GM19035 (cell line): ENCODE measurements at regions not wholly inside any gene's neighbourhood (a gene's known extent, or its start where the extent isn't known, plus 50 kb on each side); places are given as distances from the start of the nearest gene placed in this dataset.
"Not testable (repeated sequence)": the region's sequence is repeated elsewhere in the genome, so short reads cannot be mapped to it uniquely, and the experiment has no call there.

Source experiments
- ATAC-seq: cut with Tn5 transposase; IDR thresholded peaks from one replicate; pipeline ENCODE4 v1.9.1; 2021; ENCODE audit not compliant: unreplicated experiment

DNA sequence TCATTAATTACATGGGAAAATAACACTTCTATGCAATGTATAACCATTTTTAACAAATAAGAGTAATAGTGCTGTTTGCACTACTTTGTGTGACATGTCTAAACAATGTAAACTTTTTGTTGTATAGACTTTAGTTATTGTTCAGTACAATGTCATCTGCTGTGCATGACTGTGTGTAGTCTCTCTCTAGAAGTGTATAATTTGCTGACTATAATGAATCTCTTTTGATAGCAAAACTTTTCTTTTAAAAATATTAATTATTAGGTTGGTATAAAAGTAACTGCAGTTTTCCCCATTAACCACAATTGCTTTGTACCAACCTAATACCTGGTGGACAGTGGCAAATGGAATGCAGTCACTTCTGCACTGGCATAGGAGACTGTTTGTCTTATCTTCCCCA lies 124.2 kb upstream of the SGK1 start:
- ATAC-seq, result no peak

- no peak for ATAC-seq
These were observed 120.9 kb upstream of the SGK1 start for GRCh38 chr6:134438837-134439236.

DNA sequence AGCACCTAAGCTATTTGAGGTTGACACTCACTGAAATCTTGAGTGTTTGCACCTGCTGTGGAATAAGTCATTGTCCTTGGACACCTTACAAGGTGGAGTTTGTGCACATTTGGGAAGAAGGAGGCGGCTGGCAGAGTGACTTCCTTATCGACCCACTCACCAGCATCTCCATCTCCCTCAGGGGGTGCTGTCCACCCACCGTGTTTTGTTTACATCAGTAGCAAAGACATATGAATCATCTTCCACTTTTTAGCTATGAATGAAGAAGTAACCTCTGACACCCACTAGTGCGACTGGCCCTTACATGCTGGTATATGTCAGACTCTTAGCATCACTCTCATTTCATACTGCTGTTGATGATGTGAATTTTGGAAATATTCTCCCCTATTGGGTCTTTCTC lies 119.5 kb upstream of the SGK1 start:
- ATAC-seq, result no peak

GRCh38 chr6:134436950-134437349 lies 119.0 kb upstream of the SGK1 start:
- no peak for ATAC-seq

GRCh38 chr6:134436281-134436815 lies 118.4 kb upstream of the SGK1 start:
- peak; percentile 88 for ATAC-seq

DNA sequence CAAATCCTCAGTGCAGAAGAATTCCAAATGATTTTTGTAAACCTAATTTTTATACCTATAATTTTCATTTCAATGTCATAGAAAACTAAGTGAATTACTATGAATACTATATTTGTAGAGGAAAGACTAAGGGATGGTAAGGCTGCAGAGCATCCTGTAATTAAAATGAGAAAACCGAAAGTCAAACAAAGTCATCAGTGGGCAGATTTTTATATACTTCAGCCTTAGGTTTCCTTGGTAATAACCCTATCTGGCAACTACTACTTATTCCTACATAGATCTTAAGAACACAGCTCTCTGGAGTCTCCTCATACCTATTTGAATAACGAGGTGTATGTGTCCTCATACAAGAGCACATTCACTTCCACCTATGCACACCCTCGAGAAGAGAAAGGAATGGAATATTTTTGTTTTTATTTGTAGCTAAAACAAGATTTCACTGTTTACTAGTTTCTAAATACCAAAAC lies 117.9 kb upstream of the SGK1 start:
- ATAC-seq, result no peak

DNA sequence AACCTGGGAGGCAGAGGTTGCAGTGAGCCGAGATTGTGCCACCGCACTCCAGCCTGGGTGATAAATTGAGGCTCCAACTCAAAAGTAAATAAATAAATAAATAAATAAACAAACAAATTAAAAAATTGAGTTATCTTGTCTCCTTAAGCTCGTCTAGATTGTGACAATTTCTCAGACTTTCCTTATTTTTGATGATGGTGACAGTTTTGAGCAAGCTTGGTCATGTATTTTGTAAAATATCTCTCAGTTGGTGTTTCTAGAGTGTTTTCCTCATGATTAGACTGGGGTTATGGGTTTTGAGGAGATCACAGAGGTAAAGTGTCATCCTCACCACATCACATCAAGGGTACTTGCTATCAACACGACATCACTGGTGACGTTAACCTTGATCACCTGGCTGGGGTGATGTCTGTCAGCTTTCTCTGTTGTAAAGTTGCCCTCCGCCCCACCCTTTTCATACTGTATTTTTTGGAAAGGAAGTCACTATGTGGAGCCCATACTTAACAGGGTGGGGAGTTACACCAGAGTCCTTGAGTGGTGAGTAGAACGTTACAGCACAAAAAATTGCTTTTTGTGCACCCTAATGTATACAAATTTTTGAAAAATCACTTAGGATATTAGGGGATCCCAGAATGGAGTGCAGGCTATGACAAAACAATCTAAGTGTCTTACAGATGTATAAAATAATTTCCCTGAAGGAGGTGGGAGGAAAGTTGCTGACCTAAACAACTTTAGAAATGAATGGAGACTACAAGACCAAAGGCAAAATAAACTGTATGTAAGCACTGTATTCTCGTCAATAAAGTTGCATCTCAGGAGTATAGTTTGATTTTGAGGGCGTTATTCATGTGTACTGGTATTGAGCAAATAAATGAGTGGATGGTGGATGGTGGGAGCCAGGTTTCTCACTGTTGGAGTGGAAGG lies 116.4 kb upstream of the SGK1 start:
- no peak for ATAC-seq

DNA sequence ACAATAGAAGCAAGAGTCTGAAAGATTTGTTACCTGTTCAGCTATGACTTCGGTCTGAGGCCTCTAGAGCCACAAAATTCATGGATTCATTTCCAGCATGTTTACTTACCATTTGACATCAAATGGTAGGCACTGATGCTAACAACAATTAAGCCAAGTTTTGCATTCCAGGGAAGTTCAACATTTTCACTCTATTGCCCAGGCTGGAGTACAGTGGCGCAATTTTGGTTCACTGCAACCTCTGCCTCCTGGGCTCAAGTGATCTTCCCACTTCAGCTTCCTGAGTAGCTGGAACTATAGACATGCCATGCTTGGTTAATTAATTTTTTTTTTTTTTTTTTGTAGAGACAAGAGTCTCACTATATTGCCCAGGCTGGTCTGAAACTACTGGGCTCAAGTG lies 114.1 kb upstream of the SGK1 start:
- ATAC-seq, result no peak

DNA sequence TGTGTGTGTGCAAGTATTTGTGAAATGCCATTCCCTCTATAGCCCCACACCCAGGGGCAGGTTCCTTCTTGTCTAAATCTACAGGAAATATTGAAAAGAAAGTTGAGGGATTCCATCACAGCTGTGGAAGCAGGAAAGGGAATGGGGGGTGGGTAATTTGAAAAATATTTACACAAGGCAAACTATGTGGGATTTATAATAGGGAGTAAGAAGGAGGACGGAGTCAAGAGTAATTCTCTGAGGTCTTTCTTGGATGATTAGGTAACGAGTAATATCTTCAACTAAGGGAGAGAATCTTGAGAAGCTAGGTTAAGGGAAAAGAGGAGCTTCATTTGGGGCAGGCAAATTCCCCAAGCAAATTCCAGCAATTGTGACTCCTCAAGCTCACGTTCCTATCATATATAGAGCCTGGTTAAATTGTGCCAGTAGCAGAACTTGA lies 113.5 kb upstream of the SGK1 start:
- no peak for ATAC-seq

DNA sequence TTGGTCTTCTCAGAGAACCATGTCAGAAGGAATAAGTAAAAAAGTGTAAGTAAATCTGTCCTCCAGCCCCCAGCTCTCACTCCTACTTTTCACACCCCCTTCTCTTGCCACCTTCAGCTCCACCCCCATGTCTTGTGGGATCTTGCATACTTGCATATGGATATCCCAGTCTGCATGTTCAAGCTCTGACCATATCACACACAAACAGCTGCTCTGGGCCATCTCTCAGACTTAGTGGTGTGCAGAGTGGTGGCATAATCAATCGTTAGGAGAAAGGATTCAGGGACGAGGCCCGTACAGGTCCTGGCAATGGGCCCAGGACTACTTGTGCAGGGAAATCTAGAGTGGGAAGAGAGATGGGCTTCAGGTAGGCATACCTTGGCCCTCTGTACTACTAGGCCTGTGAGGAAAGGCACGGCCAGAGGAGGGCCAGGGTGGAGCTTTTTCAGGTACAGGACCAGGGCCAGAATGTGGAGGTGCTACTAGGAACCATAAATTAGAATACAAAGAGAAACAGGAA lies 112.0 kb upstream of the SGK1 start:
- no peak for ATAC-seq

DNA sequence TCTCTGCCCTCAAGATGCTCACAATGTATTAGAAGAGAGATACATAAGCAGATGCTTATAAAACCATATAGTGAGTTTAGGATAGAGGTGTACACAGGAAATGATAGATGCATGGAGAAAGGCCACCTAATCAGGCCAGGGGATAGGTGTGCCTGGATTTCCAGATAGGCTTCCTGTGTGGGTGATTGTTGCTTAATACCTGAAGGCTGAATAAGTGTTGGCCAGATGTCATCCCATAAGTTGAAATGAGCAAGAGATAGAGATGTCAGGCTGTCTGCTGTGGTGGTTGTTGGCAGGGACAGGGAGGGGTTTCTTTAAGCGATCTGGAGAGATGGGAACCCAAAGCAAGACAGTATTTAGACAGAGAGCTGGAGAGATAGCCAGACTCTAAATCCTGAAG lies 109.8 kb upstream of the SGK1 start:
- ATAC-seq, result no peak

- no peak for ATAC-seq
These were observed 108.7 kb upstream of the SGK1 start for GRCh38 chr6:134426623-134427022.

GRCh38 chr6:134425917-134426316 lies 108.0 kb upstream of the SGK1 start:
- not testable (repeated sequence) for ATAC-seq

- no peak for ATAC-seq
These were observed 107.6 kb upstream of the SGK1 start for GRCh38 chr6:134425513-134425912.

DNA sequence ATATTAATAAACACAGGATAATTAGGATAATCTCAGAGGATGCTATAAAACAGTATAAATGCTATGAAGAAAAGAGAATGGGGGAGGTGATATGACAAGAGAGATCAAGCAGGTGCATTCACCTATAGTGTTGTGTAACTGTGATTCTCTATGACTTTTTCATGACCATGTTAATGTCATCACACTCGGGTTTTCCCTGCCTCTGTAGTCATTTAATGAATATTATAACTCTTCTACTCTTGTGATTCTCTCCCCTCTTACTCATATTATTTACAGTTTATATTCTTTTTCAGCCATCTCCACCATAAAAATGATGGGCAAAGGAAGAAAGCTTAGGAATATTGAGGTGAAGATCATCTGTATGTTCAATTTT lies 106.9 kb upstream of the SGK1 start:
- ATAC-seq, result no peak

DNA sequence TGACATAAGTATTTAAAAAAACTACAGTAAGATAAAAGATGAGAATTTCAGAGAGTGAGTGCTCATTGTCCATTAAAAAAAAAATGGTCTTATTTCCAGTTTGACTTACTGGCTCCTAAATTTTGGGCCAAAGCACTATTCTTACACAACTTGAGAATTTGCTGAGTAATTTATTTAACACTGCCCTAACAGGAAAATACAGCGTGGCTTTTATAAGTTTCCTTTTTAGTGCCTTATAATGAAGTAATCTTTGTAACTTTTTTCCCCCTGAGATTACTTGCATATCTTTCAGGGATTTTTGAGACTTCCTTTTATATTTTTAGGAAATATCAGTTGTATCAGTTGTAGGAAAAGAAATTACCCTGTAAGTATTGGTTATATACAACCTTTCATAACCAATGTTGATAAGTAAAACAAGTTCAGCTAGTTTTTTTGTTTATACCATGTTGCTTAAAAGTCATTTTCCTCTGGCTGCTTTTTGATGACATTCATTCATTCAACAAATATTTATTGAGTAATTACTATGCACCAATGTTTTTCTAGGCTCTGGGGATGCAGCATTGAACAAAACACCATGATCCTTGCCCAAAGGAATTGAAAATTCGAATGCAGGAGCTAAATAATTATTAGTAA lies 106.4 kb upstream of the SGK1 start:
- no peak for ATAC-seq

GRCh38 chr6:134422426-134423231 lies 104.7 kb upstream of the SGK1 start:
- ATAC-seq, result no peak

GRCh38 chr6:134421501-134421900 lies 103.6 kb upstream of the SGK1 start:
- ATAC-seq, result no peak

GRCh38 chr6:134420614-134421181 lies 102.8 kb upstream of the SGK1 start:
- ATAC-seq, result no peak

DNA sequence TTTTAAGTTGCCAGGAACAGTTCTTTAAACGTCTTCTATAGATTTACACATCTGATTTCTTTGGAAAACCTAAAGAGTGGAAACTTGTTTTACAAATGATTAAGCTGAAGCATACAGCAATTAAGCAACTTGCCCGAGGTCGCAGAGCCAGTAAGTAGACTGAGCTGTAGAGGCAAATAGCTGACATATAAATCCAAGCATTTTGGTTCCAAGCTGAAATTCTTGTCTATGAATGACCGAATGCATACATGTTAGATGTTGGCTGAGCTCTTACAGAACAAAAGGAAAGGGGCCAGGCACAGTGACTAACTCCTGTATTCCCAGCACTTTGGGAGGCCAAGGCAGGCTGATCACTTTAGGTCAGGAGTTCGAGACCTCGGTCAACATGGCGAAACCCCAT lies 101.8 kb upstream of the SGK1 start:
- no peak for ATAC-seq
